ENCODE measurements at regions not wholly inside any gene's neighbourhood (a gene's known extent, or its start where the extent isn't known, plus 50 kb on each side); places are given as distances from the start of the nearest gene placed in this dataset.

GRCh38 chr7:63028376-63029206 is 970.1 kb upstream of the ZNF722 start:
- no peaks in the 10 kb centered on the region for H4K20me1 ChIP-seq (replicated peaks; ENCODE audit: control insufficient read depth, extremely low read depth, insufficient read depth, low read length)
- dilution Hi-C loops (cut with MboI; ENCODE audit: extremely low pct_ligation_motif_present, low sequenced_read_pairs) (no loop called here), intact Hi-C loops (cut with micrococcal nuclease) (no loop called here)
- DNase-seq (ENCODE audit: low read depth, low spot score) (no peak), FAIRE-seq (no peak)
- H3K4me2 ChIP-seq (ENCODE audit: insufficient read depth, low read length): no peak overlapping the region
- CTCF ChIA-PET: no interaction called here
- POLR2A ChIA-PET: no interaction called here
- H3K4me3 ChIP-seq (replicated peaks in 1 of 3; ENCODE audit: insufficient read depth in 1 of 3, low read depth in 1 of 3, low read length in 3 of 3): no peak overlapping the region
- no peaks in the 10 kb centered on the region for H3K9me1 ChIP-seq (replicated peaks; ENCODE audit: control insufficient read depth, extremely low read depth, insufficient read depth, low read length)
- peaks cover 12% of the 10 kb centered on the region for H3K9me3 ChIP-seq (replicated peaks; ENCODE audit: control insufficient read depth, insufficient read depth, low read length)
- no peak overlapping the region for H2AFZ ChIP-seq (ENCODE audit: low read depth, low read length)
- no peak overlapping the region for H3K9ac ChIP-seq (replicated peaks; ENCODE audit: extremely low read depth, insufficient read depth, low read length)
- no peaks in the 10 kb centered on the region for H3K36me3 ChIP-seq (ENCODE audit: control insufficient read depth in 2 of 2, extremely low read depth in 1 of 2, insufficient read depth in 2 of 2, low read length in 2 of 2)
- no peaks in the 10 kb centered on the region for H3K79me2 ChIP-seq (ENCODE audit: control insufficient read depth, insufficient read depth, low read length)
- no peaks in the 10 kb centered on the region for H3K27me3 ChIP-seq (ENCODE audit: control insufficient read depth in 2 of 2, insufficient read depth in 2 of 2, low read length in 2 of 2)
- no peak overlapping the region for H3K27ac ChIP-seq (ENCODE audit: insufficient read depth, low read depth, low read length)
- no peaks in the 10 kb centered on the region for H3K4me1 ChIP-seq (ENCODE audit: control insufficient read depth, extremely low read depth, insufficient read depth, low read length)
- TF ChIP-seq JUN (IDR thresholded peaks at IDR 0.05; ENCODE audit: borderline replicate concordance, insufficient read depth, insufficient read length, low read depth) (no peak), CTCF (IDR thresholded peaks at IDR 0.05; ENCODE audit: extremely low read depth in 1 of 2, insufficient read depth in 1 of 2, low read depth in 1 of 2, low read length in 2 of 2) (no peak), MYC (IDR thresholded peaks at IDR 0.05; ENCODE audit: low read depth, low read length) (no peak), POLR2AphosphoS5 (IDR thresholded peaks at IDR 0.05; ENCODE audit: insufficient read depth, low read depth, low read length) (no peak), EZH2 (IDR thresholded peaks at IDR 0.05; ENCODE audit: borderline replicate concordance, low read depth, low read length, severe bottlenecking) (no peak), POLR2A (IDR thresholded peaks at IDR 0.05; ENCODE audit: low read depth, low read length) (no peak), MAX (IDR thresholded peaks at IDR 0.05; ENCODE audit: insufficient read depth, insufficient read length) (no peak), GATA2 (IDR thresholded peaks at IDR 0.05; ENCODE audit: insufficient read depth, insufficient read length, low read depth, low read length) (no peak), FOS (IDR thresholded peaks at IDR 0.05; ENCODE audit: borderline replicate concordance, insufficient read depth, low read length) (no peak)
- no TSS peak for BruUV-seq (replicated peaks)

All from endothelial cell of umbilical vein (primary cell).